ENCODE measurements at regions not wholly inside any gene's neighbourhood (a gene's known extent, or its start where the extent isn't known, plus 50 kb on each side); places are given as distances from the start of the nearest gene placed in this dataset.

GRCh38 chr13:63075126-63075525, 1659.5 kb upstream of the PCDH20 start:
- no peak for DNase-seq (ENCODE audit: low read depth, low spot score)
- no peak overlapping the region for H3K9ac ChIP-seq (replicated peaks; ENCODE audit: extremely low read depth, insufficient read depth, low read length)
- no peaks in the 10 kb centered on the region for H3K36me3 ChIP-seq (ENCODE audit: control insufficient read depth in 2 of 2, extremely low read depth in 1 of 2, insufficient read depth in 2 of 2, low read length in 2 of 2)
- CTCF ChIA-PET, result no interaction called here
- no peak overlapping the region for H3K27ac ChIP-seq (ENCODE audit: insufficient read depth, low read depth, low read length)
- H3K4me1 ChIP-seq (ENCODE audit: control insufficient read depth, extremely low read depth, insufficient read depth, low read length), result no peaks in the 10 kb centered on the region
- no peak overlapping the region for H2AFZ ChIP-seq (ENCODE audit: low read depth, low read length)
- POLR2A ChIA-PET, result no interaction called here
- intact Hi-C loops (cut with micrococcal nuclease), result no loop called here
- H3K4me3 ChIP-seq (replicated peaks in 1 of 3; ENCODE audit: insufficient read depth in 1 of 3, low read depth in 1 of 3, low read length in 3 of 3), result no peak overlapping the region
- H3K27me3 ChIP-seq (ENCODE audit: control insufficient read depth in 2 of 2, insufficient read depth in 2 of 2, low read length in 2 of 2), result no peaks in the 10 kb centered on the region
- no peaks in the 10 kb centered on the region for H4K20me1 ChIP-seq (replicated peaks; ENCODE audit: control insufficient read depth, extremely low read depth, insufficient read depth, low read length)
- BruUV-seq (replicated peaks), result no TSS peak
- H3K79me2 ChIP-seq (ENCODE audit: control insufficient read depth, insufficient read depth, low read length), result no peaks in the 10 kb centered on the region
- H3K9me3 ChIP-seq (replicated peaks; ENCODE audit: control insufficient read depth, insufficient read depth, low read length), result peaks cover 3% of the 10 kb centered on the region
- no peaks in the 10 kb centered on the region for H3K9me1 ChIP-seq (replicated peaks; ENCODE audit: control insufficient read depth, extremely low read depth, insufficient read depth, low read length)
- FAIRE-seq, result no peak
- dilution Hi-C loops (cut with MboI; ENCODE audit: extremely low pct_ligation_motif_present, low sequenced_read_pairs), result no loop called here
- TF ChIP-seq MYC (IDR thresholded peaks at IDR 0.05; ENCODE audit: low read depth, low read length) (no peak), POLR2A (IDR thresholded peaks at IDR 0.05; ENCODE audit: low read depth, low read length) (no peak), POLR2AphosphoS5 (IDR thresholded peaks at IDR 0.05; ENCODE audit: insufficient read depth, low read depth, low read length) (no peak), JUN (IDR thresholded peaks at IDR 0.05; ENCODE audit: borderline replicate concordance, insufficient read depth, insufficient read length, low read depth) (no peak), GATA2 (IDR thresholded peaks at IDR 0.05; ENCODE audit: insufficient read depth, insufficient read length, low read depth, low read length) (no peak), EZH2 (IDR thresholded peaks at IDR 0.05; ENCODE audit: borderline replicate concordance, low read depth, low read length, severe bottlenecking) (no peak), FOS (IDR thresholded peaks at IDR 0.05; ENCODE audit: borderline replicate concordance, insufficient read depth, low read length) (no peak)
- TF ChIP-seq, protein P1, sequence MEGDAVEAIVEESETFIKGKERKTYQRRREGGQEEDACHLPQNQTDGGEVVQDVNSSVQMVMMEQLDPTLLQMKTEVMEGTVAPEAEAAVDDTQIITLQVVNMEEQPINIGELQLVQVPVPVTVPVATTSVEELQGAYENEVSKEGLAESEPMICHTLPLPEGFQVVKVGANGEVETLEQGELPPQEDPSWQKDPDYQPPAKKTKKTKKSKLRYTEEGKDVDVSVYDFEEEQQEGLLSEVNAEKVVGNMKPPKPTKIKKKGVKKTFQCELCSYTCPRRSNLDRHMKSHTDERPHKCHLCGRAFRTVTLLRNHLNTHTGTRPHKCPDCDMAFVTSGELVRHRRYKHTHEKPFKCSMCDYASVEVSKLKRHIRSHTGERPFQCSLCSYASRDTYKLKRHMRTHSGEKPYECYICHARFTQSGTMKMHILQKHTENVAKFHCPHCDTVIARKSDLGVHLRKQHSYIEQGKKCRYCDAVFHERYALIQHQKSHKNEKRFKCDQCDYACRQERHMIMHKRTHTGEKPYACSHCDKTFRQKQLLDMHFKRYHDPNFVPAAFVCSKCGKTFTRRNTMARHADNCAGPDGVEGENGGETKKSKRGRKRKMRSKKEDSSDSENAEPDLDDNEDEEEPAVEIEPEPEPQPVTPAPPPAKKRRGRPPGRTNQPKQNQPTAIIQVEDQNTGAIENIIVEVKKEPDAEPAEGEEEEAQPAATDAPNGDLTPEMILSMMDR (IDR thresholded peaks at IDR 0.05; ENCODE audit: extremely low read depth in 1 of 2, insufficient read depth in 1 of 2, low read depth in 1 of 2, low read length in 2 of 2), result no peak
- TF ChIP-seq, protein P2, sequence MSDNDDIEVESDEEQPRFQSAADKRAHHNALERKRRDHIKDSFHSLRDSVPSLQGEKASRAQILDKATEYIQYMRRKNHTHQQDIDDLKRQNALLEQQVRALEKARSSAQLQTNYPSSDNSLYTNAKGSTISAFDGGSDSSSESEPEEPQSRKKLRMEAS (IDR thresholded peaks at IDR 0.05; ENCODE audit: insufficient read depth, insufficient read length), result no peak
- H3K4me2 ChIP-seq (ENCODE audit: insufficient read depth, low read length), result no peak overlapping the region

Measured in endothelial cell of umbilical vein (primary cell).